ENCODE measurements at regions not wholly inside any gene's neighbourhood (a gene's known extent, or its start where the extent isn't known, plus 50 kb on each side); places are given as distances from the start of the nearest gene placed in this dataset.
"Not testable (repeated sequence)": the region's sequence is repeated elsewhere in the genome, so short reads cannot be mapped to it uniquely, and the experiment has no call there.

- no peak for DNase-seq (ENCODE audit: low spot score)
These were observed 614.9 kb downstream of the DOK5 start for GRCh38 chr20:55090286-55090685.

- no peak for DNase-seq (ENCODE audit: low spot score)
These were observed 611.0 kb downstream of the DOK5 start for GRCh38 chr20:55086421-55086820.

DNA sequence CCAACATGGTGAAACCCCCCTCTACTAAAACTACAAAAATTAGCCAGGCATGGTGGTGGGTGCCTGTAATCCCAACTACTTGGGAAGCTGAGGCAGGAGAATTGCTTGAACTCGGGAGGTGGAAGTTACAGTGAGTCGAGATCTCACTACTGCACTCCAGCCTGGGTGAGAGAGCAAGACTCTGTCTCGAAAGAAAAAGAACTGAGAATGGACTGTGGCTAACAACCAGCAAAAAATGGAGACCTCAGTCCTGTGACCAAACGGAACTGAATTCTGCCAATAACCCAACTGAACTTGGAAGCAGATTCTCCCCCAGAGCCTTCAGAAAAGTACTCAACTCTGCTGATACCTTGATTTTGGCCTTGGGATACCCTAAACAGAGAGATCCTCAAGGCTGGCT lies 604.5 kb downstream of the DOK5 start:
- DNase-seq (ENCODE audit: low spot score): no peak

GRCh38 chr20:55074266-55074840 lies 599.0 kb downstream of the DOK5 start:
- not testable (repeated sequence) for DNase-seq (ENCODE audit: low spot score)

- DNase-seq (ENCODE audit: low spot score): no peak
These were observed 594.6 kb downstream of the DOK5 start for GRCh38 chr20:55070001-55070400.

DNA sequence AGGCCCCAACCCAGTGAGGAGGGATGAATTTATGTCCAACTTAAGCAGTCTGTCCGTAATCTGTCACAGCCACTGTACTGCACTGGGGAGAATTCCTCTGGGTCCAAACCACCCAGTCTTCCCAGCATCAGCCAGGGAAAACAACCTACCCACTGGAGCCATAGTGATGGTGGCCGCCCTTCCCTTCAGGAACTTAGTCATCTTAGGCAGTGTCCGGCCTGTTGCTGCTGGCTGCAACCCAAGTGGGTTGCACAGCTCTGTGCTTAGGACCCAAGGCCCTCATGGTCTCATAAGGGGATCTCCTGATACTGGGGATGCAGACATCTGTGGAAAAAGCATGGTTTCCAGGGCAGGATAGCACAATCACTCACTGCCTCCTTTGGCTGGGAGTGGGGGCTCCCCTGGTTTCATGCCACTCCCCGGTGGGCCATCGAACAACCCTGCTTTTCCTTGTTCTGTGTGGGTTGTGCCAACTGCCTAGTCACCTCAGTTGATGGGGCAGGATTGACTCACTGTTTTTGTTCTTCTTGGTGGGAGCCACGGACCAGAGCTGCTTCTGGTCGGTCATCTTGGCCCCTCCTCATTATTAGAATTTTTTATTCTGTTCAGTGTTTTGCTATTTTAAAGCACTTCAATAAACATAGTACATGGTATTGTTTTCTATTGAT lies 591.9 kb downstream of the DOK5 start:
- no peak for DNase-seq (ENCODE audit: low spot score)

DNA sequence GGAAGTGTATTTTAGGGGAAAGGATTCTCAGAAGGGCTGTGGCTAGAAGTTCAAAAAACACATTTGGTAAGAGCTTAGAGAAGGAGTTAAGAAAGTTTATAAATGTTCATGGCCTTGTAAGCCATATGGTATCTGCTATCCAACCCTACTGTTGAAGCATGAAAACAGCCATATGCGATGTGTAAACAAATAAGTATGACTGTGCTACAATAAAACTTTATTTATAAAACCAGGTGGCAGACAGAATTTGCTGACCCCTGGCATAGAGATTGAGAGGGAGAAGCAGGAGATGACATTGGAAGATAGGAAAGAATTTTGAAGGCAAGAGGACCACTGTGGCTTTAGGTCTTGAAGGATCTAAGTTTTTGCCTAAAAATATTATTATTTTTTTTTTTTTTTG lies 583.5 kb downstream of the DOK5 start:
- DNase-seq (ENCODE audit: low spot score): no peak

- peak; percentile 8 for DNase-seq (ENCODE audit: low spot score)
These were observed 582.5 kb downstream of the DOK5 start for GRCh38 chr20:55057779-55058415.

GRCh38 chr20:55054453-55054852 lies 579.1 kb downstream of the DOK5 start:
- no peak for DNase-seq (ENCODE audit: low spot score)

DNA sequence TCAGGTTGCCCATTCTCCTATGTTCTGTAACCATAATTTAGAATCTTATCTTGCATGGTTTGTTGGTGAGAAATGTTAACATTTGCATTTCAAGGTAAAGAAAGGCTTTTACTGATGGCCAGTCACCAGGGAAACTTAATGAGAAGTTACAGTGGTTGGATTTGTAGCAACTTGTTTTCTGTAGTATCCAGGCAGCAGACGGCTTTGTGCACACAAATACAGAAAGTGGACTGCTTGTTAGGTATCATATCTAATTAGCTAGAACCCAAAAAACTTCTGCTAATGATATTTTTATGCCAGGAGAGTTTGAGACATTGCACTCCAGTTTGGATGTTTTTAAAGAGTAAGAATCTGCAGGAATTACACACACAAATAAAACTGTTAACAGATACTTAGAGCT lies 578.0 kb downstream of the DOK5 start:
- no peak for DNase-seq (ENCODE audit: low spot score)

DNA sequence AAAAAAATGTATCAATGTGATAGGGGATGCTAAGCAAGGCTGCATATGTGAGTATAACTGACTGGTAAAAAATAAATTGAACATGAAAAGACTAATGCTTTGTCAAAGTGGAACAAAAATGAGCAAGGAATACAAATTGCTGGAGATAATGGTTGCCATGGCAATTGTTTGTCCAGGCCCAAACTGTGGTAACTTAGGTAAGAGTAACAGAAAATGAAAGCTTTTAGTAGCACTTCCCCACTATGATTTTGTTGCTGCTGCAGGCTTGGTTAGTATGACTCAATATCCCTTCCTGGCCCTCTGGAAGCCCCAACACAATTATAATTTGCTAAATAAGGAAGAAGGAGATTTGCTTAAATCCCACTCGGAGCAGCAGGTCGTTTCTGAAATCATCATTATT lies 577.1 kb downstream of the DOK5 start:
- no peak for DNase-seq (ENCODE audit: low spot score)

DNA sequence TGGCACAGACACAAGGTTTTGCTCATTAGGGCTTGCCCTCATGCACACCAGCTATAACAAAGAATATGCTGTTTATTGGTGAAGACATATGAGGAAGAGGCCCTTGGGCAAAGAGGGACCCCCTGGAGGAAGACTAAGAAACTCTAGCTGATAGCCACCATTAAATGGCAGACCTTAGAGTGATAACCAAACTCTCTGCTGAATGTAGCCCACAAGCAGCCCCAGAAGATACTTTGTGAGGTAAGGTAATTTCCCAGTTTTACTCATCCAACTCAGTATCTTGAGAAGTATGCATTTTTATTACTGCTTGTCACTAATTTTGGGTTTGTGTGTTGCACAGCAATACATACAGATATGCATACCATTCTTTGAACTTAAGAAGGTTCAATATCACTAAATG lies 563.3 kb downstream of the DOK5 start:
- no peak for DNase-seq (ENCODE audit: low spot score)

DNA sequence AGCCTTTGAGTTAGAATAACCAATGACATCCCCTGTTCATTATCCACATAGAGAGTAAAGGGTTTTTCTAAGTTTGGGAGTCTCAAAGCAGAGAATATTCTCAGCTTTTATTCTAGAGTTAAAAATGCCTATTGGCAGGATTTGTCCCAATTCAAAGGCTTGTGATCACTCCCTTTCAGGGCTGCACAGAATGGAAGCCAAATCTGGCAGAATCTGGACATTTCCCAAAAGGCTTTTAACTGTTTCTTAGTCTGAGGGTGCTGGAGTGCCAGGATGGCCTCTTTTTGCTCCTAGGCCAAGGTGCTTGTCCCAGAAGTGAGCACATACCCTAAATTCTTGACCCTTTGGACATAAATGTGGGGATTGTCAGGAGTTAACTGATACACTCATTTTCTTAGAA lies 556.6 kb downstream of the DOK5 start:
- no peak for DNase-seq (ENCODE audit: low spot score)

GRCh38 chr20:55014766-55015165 lies 539.4 kb downstream of the DOK5 start:
- DNase-seq (ENCODE audit: low spot score): no peak

DNA sequence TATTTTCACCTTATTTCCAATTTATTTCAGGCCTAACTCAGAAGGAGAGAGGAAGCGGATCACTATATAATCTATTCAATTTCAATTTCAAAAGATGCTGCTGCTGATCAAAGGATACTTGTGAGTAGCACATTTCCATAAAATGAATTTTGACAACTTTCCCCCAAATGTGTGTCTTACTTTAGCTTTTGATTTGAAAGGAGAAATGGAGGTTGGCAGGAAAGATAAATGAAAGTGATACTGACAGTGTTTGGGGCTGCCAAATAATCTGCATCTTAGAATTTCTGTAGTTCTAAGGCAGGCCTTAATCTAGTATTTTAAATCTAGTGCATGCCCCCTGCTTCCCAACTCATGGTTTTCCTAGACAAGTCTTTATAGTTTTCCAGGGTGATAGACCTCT lies 535.4 kb downstream of the DOK5 start:
- DNase-seq (ENCODE audit: low spot score): no peak

GRCh38 chr20:55009066-55009465 lies 533.7 kb downstream of the DOK5 start:
- no peak for DNase-seq (ENCODE audit: low spot score)

DNA sequence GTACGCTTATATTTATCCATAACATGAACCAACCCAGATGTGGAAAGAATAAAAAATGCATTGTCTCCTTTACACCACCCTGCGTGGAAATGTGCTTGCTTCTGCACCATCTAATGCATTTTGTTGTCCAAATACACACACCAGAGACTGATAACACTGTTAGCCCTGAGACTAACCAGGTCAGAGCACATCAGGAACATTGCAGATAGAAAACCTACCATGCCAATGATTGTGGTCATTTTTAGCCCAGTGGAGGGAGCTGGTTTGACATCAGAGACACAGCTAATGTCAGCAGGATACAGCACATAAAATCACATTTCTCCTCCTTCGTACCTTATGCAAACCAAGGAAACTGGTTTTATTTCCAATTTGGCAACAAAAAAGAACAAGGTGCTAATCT lies 528.7 kb downstream of the DOK5 start:
- DNase-seq (ENCODE audit: low spot score): no peak

DNA sequence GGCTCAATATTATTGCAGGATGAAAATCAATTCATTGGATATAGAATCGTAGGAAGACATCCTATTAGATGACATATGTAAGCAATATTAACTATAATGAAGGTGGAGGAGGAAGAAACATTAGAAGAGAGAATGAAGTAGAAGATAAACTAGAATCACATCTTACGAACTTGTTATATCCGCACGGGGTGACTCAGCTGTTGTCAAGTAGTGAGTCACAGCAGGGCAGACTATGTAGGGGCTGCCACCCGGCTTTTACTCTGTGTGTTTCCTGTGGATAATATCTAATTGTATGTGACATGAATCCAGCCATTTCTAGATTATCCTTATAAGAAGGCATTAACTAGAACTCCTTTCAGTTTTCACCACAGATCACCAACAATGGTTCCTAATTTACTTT lies 520.2 kb downstream of the DOK5 start:
- no peak for DNase-seq (ENCODE audit: low spot score)

GRCh38 chr20:54995011-54995410 lies 519.6 kb downstream of the DOK5 start:
- DNase-seq (ENCODE audit: low spot score): no peak

DNA sequence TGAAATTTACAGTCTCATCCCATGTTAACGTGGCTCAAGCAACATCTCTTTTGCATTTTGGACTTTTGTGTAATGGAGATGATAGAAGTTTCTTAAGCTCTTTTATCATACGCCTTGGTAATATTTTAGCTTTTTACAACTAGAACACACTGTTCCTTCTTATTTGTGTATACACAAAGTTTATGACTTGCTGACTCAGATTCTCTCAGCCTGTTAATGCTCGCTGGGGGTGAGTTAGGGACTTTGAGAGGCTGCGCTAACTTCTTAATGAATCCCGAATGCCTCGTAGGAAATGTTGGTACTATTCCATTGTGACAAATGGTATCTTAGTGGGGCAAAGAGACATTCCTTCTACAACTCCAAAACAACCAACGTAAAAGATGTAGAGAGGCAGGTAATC lies 509.7 kb downstream of the DOK5 start:
- no peak for DNase-seq (ENCODE audit: low spot score)

GRCh38 chr20:54984104-54984448 lies 508.7 kb downstream of the DOK5 start:
- no peak for DNase-seq (ENCODE audit: low spot score)

DNA sequence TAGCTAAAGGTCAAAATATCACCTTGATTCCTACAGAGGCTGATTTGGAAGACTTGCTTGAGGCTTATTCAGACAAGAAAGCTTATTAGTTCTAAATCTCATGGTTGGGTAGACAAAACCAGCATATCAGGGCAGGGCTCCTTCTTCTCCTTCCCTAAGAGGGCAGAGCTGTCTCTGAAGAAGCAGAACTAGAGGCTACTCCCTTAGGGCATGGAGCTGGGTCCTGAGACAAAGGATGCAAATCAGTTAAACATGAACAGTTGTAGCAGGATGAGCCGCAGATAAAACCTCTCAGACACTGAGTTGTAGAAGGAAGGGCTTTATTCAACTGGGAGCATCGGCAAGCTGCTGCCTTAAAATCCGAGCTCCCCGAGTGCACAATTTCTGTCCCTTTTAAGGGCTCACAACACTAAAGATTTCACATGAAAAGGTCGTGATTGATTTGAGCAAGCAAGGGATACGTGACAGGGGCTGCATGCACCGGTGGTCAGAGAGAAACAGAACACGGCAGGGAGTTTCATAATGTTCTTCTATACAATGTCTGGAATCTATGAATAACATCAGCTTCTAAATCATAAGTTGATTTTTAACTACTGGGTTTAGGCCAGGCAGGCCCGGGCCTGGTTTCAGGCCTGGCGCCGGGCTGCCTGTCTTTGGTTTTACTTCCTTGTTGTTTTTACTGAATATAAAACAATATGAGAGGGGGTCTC lies 508.2 kb downstream of the DOK5 start:
- not testable (repeated sequence) for DNase-seq (ENCODE audit: low spot score)

DNA sequence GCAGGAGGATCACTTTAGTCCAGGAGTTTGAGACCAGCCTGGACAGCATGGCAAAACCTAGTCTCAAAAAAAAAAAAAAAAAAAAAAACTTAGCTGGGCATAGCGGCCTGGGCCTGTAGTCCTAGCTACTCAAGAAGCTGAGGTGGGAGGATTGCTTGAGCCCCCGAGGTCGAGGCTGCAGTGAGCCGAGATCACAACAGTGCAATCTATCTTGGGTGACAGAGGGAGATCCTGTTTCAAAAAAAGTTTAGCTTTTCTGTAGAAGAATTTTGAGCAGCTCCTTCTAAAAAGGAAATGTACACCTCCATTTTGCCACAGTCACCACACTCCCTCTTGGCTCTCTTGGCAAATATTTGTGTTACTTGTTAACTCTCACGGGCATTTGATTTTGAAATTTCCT lies 505.8 kb downstream of the DOK5 start:
- DNase-seq (ENCODE audit: low spot score): no peak

Data from HT-29 (cell line).